ENCODE measurements at regions not wholly inside any gene's neighbourhood (a gene's known extent, or its start where the extent isn't known, plus 50 kb on each side); places are given as distances from the start of the nearest gene placed in this dataset.
A peak's percentile ranks its signal among the peaks of the same experiment; 100 is the strongest.

DNA sequence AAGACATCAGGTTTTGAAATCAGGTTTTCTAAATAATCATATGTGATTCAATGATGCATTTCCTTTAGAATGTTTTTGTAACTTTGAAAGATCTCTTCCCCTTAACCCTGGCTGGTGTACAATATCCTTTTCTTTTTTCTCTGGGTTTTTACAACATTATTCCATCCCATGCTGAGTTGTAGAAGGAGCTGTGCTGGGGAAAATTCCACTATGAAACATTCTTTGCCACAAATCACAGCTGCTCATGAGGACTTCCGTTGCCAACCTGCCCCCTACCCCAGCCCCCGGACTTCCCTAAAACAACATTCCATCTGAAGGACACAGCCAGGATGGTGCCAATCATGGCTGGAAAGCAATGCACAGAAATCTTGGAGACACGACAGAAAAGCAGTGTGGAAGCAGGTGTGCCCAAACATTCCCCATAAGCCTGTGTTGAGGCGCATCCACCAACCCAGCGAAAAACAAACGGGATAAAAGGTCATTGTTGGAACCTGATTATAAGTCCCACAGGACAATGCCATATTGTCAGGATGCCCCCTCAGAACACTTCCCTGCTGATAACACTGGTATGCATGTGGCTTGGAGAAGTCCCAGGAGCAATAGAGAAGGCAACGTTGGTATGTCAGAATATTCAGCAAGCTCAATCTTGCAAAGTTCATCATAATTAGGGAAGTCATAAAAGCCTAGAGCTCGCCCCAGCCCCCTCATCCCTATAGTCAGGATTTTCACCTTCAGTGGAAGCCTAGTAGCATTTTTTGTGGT lies 475.0 kb downstream of the HS3ST3B1 start:
- H3K4me3 ChIP-seq (ENCODE audit: low read length): no peak overlapping the region
- DNase-seq (ENCODE audit: low read depth): peak; percentile 39
- TF ChIP-seq CTCF (IDR thresholded peaks at IDR 0.05; ENCODE audit: insufficient read depth, low read depth, low read length, missing control alignments): no peak

GRCh38 chr17:14774774-14775173 lies 473.9 kb downstream of the HS3ST3B1 start:
- DNase-seq (ENCODE audit: low read depth): no peak
- H3K4me3 ChIP-seq (ENCODE audit: low read length): no peak overlapping the region
- no peak for TF ChIP-seq CTCF (IDR thresholded peaks at IDR 0.05; ENCODE audit: insufficient read depth, low read depth, low read length, missing control alignments)

GRCh38 chr17:14772776-14773175 lies 471.9 kb downstream of the HS3ST3B1 start:
- H3K4me3 ChIP-seq (ENCODE audit: low read length): no peak overlapping the region
- no peak for TF ChIP-seq CTCF (IDR thresholded peaks at IDR 0.05; ENCODE audit: insufficient read depth, low read depth, low read length, missing control alignments)
- no peak for DNase-seq (ENCODE audit: low read depth)

DNA sequence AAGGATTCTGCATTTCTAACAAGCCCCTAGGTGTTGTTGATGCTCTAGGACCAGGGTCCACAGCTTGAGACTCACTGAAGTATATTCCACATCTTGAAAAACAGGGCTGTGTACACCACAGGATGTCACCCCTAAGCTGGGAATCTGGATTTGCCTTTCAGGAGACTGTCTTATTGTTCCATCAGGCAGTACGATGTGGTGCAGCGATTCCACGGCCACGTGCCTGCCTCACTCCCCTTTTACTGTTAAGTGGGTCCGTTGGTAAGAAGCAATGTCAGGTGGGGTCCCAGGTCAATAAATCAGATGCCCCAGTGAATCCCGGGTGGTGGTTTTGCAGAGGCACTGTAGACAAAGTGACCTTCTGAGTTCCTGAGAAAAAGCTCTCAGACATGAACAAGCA lies 470.7 kb downstream of the HS3ST3B1 start:
- no peak for TF ChIP-seq CTCF (IDR thresholded peaks at IDR 0.05; ENCODE audit: insufficient read depth, low read depth, low read length, missing control alignments)
- H3K4me3 ChIP-seq (ENCODE audit: low read length): no peak overlapping the region
- DNase-seq (ENCODE audit: low read depth): no peak

DNA sequence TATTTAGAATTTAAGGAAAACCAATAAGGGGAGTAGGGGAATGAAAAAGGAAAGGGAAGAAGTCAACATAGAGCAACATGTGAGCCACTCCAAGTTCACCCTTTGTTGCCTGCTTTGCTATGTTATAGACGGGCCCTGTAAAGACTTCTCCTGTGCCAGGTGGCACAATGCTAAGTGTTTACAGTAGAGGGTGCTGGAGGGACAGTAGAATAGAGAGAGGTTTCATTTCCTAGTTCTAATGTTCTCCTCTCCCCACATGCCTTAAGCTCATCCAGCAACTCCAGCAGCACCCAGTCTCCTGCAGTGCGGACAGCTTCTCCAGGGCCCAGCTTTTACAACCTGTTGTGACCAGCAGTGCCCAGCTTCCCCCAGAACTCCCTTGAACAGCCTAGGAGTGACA lies 468.0 kb downstream of the HS3ST3B1 start:
- DNase-seq (ENCODE audit: low read depth): no peak
- H3K4me3 ChIP-seq (ENCODE audit: low read length): no peak overlapping the region
- no peak for TF ChIP-seq CTCF (IDR thresholded peaks at IDR 0.05; ENCODE audit: insufficient read depth, low read depth, low read length, missing control alignments)

DNA sequence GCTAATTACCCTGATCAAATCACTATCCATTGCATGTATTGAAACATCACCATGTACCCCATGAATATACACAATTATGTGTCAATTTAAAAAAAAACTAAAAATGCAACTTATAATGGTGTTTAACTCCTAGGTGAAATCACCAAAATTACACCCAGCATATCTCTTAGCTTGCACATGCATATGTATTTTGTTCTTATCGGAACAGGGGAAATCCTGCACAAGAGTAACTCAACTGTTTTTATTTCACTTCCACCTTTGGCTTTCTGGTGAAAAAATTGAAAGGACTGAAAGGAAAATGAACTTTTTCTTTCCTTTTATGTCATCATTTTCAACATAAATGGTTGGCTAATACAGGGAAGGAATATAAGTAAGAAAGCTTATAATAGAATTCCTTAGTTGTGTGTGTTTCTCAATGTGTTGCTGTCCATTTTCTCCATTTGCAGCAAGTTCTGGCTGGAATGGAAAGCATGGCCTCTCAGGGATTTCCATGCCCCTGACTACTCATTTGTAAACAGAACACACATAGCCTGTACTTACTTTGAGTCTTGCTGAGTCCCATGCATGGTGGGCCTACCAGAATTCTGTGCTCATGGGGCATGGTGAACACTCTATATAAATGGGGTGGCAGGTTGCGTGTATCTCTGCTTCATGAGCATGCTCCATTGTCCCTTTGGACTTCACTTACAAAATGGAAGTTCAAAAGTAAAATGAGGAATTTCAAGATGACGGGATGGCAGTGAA lies 462.0 kb downstream of the HS3ST3B1 start:
- TF ChIP-seq CTCF (IDR thresholded peaks at IDR 0.05; ENCODE audit: insufficient read depth, low read depth, low read length, missing control alignments): no peak
- no peak for DNase-seq (ENCODE audit: low read depth)
- no peak overlapping the region for H3K4me3 ChIP-seq (ENCODE audit: low read length)
